NOMO-1 (cell line): ENCODE measurements at regions not wholly inside any gene's neighbourhood (a gene's known extent, or its start where the extent isn't known, plus 50 kb on each side); places are given as distances from the start of the nearest gene placed in this dataset.
"Not testable (repeated sequence)": the region's sequence is repeated elsewhere in the genome, so short reads cannot be mapped to it uniquely, and the experiment has no call there.

Experiments
- DNase-seq, 2 experiments: peaks; one replicate each; lab custom pipeline; 2025; ENCODE audit not compliant: unreplicated experiment in 2 of 2; lab: John Stamatoyannopoulos, UW

GRCh38 chr15:60130821-60131220 is 126.7 kb downstream of the FOXB1 start:
- DNase-seq: no peak

GRCh38 chr15:60134609-60135008 is 130.5 kb downstream of the FOXB1 start:
- DNase-seq: no peak

DNA sequence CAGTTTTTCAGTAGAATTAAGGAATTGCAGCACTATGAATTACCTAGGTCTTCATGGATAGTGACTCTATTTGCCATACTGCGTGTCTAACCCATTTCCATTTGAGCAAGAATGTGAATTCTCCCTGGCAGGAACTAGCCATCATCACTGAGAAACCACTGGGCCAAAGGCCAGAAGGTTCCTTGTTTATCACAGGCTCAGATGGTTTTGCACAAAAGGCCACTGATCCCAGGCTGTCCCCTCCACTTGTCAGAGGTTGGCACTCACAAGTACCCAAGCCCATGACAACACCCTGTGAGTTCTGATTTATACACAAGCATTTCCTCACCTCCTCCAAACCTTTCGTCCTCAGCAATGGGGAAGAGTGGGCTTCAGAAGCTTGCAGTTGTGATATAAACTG is 131.8 kb downstream of the FOXB1 start:
- no peak for DNase-seq

DNA sequence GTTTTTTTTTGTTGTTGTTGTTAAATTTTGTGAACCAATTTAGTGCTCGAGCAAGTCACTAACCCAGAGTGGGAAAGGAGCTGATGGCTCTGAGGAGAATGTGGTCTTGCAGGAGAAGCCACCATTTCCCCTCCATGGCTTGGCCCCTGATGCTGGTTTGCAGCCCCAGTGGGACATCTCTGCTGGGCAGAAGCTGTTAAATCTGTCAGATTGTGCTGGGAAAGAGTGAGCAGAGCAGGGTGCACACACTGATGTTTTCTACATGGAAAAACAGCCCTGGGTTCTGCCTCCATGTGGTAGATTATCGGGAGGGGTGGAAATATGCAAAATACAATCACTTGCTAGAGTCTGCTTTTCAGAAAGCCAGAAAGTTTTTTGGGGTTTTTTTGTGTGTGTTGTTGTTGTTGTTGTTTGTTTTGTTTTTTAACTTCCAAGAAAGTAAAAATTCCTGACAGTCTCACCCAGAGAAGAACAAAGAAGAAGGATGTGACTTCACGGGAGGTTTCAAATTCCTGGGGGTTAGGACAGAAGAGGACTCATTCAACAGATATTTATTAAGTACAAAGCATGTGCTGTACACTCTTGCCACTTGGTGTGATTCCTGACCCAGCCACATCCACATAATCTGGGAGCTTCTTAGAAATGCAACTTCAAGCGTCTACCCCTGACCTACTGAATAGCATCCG is 133.7 kb downstream of the FOXB1 start:
- no peak for DNase-seq

DNA sequence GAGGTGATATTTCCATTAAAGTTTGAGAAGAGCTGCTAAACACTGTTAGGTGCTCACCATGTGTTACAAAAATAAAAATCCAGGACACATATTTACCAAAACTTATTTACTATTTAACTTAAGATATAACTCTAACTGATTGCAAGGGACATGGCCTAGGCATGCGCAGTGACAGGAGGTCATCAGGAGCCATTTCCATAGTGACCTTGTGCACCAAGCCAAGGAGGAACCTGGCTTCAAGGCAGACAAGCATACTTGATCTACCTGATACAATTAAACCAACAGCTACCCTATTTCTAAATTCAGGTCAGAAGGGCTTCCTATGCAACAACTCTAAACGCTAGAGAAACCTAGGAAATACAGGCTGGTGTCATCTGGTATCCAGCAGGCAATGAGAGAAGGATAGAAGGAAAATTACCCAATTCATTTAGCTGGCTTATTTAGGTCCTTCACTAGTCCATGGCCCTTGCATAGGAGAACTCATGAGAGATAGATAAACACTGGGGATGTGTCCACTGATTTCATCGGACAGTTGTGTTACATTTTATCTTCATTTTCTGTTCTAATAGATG is 134.4 kb downstream of the FOXB1 start:
- DNase-seq: no peak

DNA sequence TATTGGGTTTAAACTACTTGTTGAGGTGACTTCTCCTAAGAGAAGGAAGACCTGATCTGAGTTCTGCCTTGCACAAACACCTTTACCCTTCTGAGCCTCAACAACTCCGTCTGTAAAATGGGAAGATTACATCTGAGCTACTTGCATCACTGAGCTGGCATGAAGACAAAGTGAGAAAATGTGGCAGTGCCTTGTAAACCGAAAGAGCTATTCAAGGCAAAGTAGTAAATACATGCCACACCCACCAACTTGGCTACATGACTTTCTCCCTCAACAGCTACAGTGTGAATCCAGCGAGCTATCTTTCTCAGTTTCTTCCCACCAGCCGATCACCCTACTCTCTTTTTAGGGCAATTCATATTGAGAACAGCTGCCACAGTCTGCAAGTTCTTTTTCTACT is 148.3 kb downstream of the FOXB1 start:
- no peak for DNase-seq

DNA sequence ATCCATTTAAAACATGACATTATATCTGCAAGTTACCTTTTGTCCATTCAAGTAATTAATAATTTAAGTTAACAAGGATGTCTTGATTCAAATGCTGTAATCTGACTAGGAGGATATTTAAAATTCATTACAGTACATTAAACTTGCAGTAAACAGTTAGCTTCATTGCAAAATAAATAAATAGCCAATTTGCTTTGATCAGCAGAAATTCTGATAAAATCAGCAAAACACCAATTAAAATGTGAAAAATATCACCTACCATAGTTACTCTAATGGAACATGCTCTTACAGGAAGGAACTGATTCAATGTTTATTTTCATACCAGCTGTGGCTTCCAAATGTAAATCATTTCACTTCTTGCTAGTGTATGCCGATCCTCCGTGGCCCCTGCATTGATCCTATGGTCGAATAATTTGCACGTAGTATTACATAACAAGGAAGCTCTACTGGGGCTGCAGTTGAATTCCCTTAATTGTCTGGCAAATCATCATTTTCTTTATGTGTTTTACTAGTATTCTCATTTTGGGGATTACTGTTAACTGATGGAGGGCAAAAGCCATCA is 150.7 kb downstream of the FOXB1 start:
- DNase-seq: no peak

DNA sequence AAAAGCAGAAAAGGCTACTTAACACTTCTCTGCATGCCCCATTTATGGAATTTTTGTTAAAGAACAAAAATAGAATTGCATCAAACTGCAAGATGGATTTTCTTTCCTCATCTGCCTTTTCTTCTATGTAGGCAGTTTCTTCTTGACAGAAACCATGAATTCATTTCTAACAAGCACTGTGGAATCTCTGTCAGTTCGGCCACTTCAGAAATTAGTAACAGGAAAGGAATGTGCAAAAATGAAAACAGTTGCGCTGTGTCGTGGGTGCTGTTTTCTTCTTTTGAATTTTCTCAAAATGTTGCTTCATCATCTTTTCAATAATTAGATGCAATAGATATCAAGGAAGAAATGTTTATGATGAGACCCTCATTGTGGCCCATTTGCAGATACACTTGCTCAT is 151.6 kb downstream of the FOXB1 start:
- no peak for DNase-seq

DNA sequence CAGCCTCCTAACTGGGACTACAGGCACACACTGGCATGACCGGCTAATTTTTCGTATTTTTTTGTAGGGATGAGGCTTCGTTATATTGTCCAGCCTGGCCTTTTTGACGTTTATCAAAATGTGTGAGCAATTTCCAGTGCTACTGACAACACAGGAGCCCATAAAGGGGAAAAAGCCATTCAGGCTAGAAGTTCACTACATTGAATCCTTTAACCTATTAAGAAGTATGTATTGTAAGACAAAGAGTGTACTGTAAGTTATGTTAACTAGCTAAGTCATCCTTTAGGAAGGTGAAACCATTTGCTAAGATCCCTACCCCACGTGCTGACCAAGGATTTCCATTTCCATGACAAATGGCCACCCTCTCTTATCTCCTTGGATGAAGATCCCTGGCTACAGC is 156.8 kb downstream of the FOXB1 start:
- no peak for DNase-seq

DNA sequence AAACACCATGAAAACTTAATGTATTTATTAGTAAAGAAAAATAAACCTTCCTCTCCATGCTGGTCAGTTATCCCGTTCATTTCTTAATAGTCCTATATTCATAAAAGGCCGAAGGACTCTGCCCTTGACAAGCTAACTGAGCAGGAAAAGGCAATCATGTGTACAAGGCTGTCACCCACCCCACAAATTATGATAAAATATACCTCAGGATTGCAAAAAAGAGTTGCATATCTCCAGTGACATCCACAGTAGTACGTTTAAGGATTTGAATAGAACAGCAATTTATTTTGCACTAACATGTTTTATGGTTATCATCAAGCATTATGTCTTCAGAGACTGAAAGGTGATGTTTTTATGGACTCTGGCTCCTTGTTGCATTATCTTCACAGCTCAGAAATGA is 157.6 kb downstream of the FOXB1 start:
- no peak for DNase-seq

DNA sequence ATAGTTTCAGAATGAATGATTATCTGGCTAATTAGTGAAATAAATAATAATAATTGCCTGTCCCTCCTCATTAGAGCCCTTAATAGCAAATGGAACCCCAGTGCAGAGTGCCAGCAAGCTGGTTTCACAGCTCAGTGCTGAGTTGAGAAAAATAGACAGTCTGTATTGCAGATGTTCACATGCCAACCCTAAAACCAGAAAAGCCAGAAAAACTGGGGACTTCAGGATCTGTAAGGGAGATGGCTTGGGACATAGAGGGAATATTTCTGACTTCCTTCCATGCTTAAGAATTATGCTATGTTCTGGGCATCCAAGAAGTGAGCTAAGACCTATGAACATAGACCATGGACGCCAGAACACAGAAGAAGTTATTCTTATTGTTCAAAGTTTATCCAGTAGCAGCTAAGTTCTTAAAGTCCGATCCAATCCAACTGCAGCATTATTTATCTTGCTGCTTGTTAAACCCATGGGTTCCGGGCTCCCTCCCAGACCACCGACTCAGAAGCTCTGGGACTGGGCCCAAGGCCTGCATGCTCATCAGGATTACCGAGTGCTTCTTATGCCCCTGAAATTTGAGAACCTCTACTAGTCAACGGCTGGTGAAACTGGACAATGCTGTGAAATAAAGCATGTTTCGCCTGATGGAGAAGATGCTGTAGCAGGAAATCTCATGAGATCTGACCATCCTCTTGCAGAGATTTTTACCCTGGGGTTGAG is 158.3 kb downstream of the FOXB1 start:
- no peak for DNase-seq

DNA sequence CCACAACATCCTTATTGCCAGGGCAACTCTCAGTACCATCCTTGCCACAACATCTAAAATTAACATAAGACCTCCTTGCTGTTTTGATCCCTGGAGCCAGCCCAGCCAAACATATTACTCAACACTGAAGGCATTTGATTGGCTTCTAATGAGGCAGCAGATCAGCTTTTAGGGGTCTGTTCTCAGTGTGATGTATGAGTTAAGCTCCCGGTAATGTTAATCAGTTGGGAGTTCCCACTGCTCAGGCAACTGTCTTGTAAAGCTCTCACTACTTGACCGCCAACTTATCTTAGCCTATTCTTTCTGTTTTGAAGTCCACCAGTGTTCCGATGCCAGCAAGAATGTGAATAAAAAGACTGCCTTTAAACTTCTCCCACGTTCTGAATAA is 158.9 kb downstream of the FOXB1 start:
- DNase-seq: no peak

DNA sequence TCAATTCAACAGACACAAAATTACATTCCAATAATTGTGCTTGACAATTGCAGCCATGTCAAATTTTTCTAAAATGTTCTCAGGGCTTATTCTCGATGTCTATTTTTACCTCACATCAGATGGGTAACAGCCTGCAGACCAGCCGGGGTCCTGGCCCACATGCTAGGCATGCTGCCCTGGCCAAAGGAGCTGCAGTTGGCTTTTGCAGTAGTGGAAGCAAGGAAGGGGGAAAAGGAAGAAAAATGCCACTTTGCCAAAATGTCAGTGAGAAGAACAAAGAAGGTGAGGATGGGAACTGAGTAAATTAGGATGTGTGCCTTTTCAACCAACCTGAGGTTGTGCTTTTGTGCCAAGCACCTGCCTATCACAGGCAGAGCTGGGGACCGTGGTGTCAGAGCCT is 161.0 kb downstream of the FOXB1 start:
- DNase-seq: no peak

DNA sequence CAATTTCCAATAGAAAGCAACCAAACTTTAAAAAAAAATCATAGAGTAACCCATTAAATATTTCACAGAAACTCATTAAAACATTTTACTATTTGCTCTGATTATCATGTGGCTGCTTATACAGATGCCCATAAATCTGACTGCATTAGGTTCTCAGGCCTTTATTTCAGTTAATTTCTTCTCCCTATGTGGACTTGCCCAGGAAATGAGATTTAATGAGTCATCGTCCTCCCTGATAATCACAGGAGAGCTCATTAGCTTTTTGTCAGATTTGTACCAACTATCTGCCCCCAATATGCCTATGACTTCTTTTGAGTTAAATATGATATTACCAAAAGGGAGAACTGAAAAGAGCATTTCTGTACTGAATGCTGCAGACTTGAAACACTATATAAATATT is 168.0 kb downstream of the FOXB1 start:
- no peak for DNase-seq

DNA sequence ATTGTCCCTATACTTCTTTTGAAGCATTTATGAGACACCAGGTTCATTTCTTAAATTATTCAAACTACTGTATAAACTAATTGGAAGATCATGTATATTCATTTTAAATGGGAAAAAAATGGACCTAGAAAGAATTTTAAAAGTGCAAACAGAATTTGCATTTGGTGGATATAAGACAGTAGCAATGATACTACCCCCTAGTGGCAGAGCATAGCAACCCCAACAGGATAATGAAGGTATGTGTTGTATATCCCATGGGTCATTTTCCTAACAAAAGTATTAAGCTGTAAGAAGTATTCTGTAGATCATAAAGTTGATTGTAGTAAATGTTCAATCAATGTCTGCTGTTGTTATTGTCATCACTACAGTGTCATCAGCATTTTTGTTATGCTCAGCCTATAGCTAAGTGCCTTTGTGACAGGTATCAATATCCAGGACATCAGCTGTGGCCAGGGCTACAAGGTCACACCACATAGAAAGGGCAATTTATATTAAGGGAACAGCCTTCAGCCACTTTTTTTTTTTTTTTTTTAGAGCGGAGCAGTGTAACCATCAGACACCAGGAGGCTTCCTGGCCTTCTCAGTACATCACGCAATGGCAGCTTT is 175.8 kb downstream of the FOXB1 start:
- peak in 1 of 2 experiments; percentile 1 for DNase-seq

GRCh38 chr15:60181957-60182356 is 177.8 kb downstream of the FOXB1 start:
- not testable (repeated sequence) for DNase-seq

DNA sequence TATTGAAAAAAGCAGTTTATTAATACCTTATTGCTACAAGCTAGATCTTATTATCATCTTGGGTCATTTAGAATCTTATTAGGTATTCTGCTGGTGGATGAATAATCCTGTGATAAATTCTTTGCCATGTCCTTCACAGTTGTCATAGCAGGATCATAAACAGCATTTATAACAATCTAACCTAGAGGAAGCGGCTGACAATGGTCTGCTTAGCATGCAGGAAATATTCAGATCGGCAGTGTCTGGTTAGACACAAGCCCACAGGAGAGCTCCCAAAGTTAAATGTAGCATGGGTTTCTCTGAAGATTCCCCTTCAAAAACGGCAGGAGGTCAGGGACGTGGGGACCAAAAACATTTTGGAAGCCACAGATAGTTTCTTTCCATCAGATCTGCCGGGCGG is 179.3 kb downstream of the FOXB1 start:
- DNase-seq: no peak

DNA sequence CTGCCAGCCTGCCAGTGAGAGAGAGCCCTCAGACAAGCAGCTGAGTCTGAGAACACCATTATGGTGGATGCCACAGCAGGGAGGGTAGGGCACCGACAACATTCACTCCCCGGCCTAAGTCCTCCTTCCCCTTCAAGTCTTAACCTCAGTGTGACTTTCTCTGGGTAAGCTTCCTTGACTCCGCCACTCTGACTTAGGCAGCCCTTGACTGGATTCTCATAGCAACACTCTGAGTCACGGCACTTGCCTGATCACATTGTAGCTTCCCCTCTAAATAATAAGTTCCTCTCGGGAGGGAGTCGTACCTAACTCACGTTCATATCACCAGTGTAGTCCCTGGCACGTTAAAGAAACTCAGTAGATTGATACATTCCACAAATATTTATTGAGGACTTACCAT is 180.5 kb downstream of the FOXB1 start:
- DNase-seq: no peak

DNA sequence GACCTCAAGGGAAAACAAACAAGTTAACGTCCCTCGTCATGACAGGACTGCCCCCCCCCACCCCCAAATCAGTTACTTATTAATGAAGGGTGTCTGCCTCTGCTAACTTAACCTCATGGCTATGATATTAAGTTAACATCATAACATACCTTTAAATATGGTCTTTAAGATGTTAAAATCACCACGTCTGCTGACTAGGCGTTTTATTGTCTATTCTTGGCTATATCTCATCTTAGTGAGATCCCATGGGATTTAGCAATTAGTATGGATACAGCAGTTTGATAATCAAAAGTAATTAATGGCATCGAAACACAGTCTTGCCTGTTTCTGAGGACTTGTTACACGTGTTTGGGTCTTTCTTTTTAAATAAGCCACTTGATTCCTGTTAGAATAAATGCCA is 186.9 kb downstream of the FOXB1 start:
- no peak for DNase-seq

GRCh38 chr15:60191821-60192220 is 187.7 kb downstream of the FOXB1 start:
- no peak for DNase-seq

GRCh38 chr15:60195611-60196010 is 191.5 kb downstream of the FOXB1 start:
- no peak for DNase-seq
